ENCODE measurements at regions not wholly inside any gene's neighbourhood (a gene's known extent, or its start where the extent isn't known, plus 50 kb on each side); places are given as distances from the start of the nearest gene placed in this dataset.

- Histone ChIP-seq H3K4me1 (ENCODE audit: insufficient read depth, low read length) (no peaks in the 10 kb centered on the region), H3K36me3 (ENCODE audit: insufficient read depth, low read length) (no peaks in the 10 kb centered on the region), H3K9ac (ENCODE audit: low read length) (no peak overlapping the region), H2AFZ (ENCODE audit: low read depth, low read length) (no peak overlapping the region), H3K9me3 (ENCODE audit: insufficient read depth, low read depth, low read length) (no peaks in the 10 kb centered on the region), H4K20me1 (ENCODE audit: insufficient read depth, low read length) (no peaks in the 10 kb centered on the region), H3K27ac (ENCODE audit: low read depth, low read length) (no peak overlapping the region), H3K4me3 (ENCODE audit: insufficient read depth, low read depth, low read length) (no peak overlapping the region), H3K27me3 (ENCODE audit: insufficient read depth, low read length) (no peaks in the 10 kb centered on the region), H3K79me2 (ENCODE audit: insufficient read depth, low read length) (no peaks in the 10 kb centered on the region), H3K4me2 (ENCODE audit: low read length) (no peak overlapping the region)
- DNase-seq (ENCODE audit: low read depth) (no peak), FAIRE-seq (no peak)
- Mint-ChIP-seq H3K4me3 (ENCODE audit: unreplicated experiment) (no peak overlapping the region), H3K9me3 (ENCODE audit: unreplicated experiment) (no peaks in the 10 kb centered on the region), H3K27me3 (ENCODE audit: low read depth, unreplicated experiment) (no peaks in the 10 kb centered on the region), H3K36me3 (ENCODE audit: low read depth, unreplicated experiment) (no peaks in the 10 kb centered on the region), H3K4me1 (ENCODE audit: low read depth, unreplicated experiment) (no peaks in the 10 kb centered on the region), H3K27ac (ENCODE audit: unreplicated experiment) (no peak overlapping the region)
- TF ChIP-seq CTCF (IDR thresholded peaks at IDR 0.05; ENCODE audit: insufficient read depth, low read depth, low read length), result no peak
- TF ChIP-seq EZH2 (IDR thresholded peaks at IDR 0.05; ENCODE audit: insufficient read depth, low read length), result no peak
Measured at GRCh38 chr9:3629495-3629894, 103.7 kb upstream of the RFX3 start.

GRCh38 chr9:3628239-3628638 is 102.4 kb upstream of the RFX3 start:
- no peak overlapping the region for H3K4me3 ChIP-seq (ENCODE audit: insufficient read depth, low read depth, low read length)
- no peaks in the 10 kb centered on the region for H3K79me2 ChIP-seq (ENCODE audit: insufficient read depth, low read length)
- H3K4me2 ChIP-seq (ENCODE audit: low read length), result no peak overlapping the region
- H3K9ac ChIP-seq (ENCODE audit: low read length), result no peak overlapping the region
- Mint-ChIP-seq H3K27ac (ENCODE audit: unreplicated experiment) (no peak overlapping the region), H3K27me3 (ENCODE audit: low read depth, unreplicated experiment) (no peaks in the 10 kb centered on the region), H3K4me3 (ENCODE audit: unreplicated experiment) (no peak overlapping the region), H3K9me3 (ENCODE audit: unreplicated experiment) (no peaks in the 10 kb centered on the region), H3K36me3 (ENCODE audit: low read depth, unreplicated experiment) (no peaks in the 10 kb centered on the region), H3K4me1 (ENCODE audit: low read depth, unreplicated experiment) (no peaks in the 10 kb centered on the region)
- no peaks in the 10 kb centered on the region for H3K27me3 ChIP-seq (ENCODE audit: insufficient read depth, low read length)
- no peaks in the 10 kb centered on the region for H3K9me3 ChIP-seq (ENCODE audit: insufficient read depth, low read depth, low read length)
- H3K4me1 ChIP-seq (ENCODE audit: insufficient read depth, low read length), result no peaks in the 10 kb centered on the region
- FAIRE-seq, result no peak
- H3K27ac ChIP-seq (ENCODE audit: low read depth, low read length), result no peak overlapping the region
- no peaks in the 10 kb centered on the region for H4K20me1 ChIP-seq (ENCODE audit: insufficient read depth, low read length)
- no peak for TF ChIP-seq CTCF (IDR thresholded peaks at IDR 0.05; ENCODE audit: insufficient read depth, low read depth, low read length)
- TF ChIP-seq EZH2 (IDR thresholded peaks at IDR 0.05; ENCODE audit: insufficient read depth, low read length), result no peak
- no peak overlapping the region for H2AFZ ChIP-seq (ENCODE audit: low read depth, low read length)
- H3K36me3 ChIP-seq (ENCODE audit: insufficient read depth, low read length), result no peaks in the 10 kb centered on the region
- no peak for DNase-seq (ENCODE audit: low read depth)

GRCh38 chr9:3608011-3608410 is 82.2 kb upstream of the RFX3 start:
- no peak for FAIRE-seq
- no peak overlapping the region for H3K27ac Mint-ChIP-seq (ENCODE audit: unreplicated experiment)
- no peaks in the 10 kb centered on the region for H3K9me3 ChIP-seq (ENCODE audit: insufficient read depth, low read depth, low read length)

More at GRCh38 chr9:3608011-3608410, 82.2 kb upstream of the RFX3 start:
- no peaks in the 10 kb centered on the region for H3K9me3 Mint-ChIP-seq (ENCODE audit: unreplicated experiment)
- Histone ChIP-seq H3K27me3 (ENCODE audit: insufficient read depth, low read length) (no peaks in the 10 kb centered on the region), H3K4me1 (ENCODE audit: insufficient read depth, low read length) (no peaks in the 10 kb centered on the region), H2AFZ (ENCODE audit: low read depth, low read length) (no peak overlapping the region), H3K79me2 (ENCODE audit: insufficient read depth, low read length) (no peaks in the 10 kb centered on the region), H3K9ac (ENCODE audit: low read length) (no peak overlapping the region), H3K27ac (ENCODE audit: low read depth, low read length) (no peak overlapping the region), H3K4me3 (ENCODE audit: insufficient read depth, low read depth, low read length) (no peak overlapping the region), H3K4me2 (ENCODE audit: low read length) (no peak overlapping the region), H4K20me1 (ENCODE audit: insufficient read depth, low read length) (no peaks in the 10 kb centered on the region), H3K36me3 (ENCODE audit: insufficient read depth, low read length) (no peaks in the 10 kb centered on the region)
- DNase-seq (ENCODE audit: low read depth), result no peak
- H3K36me3 Mint-ChIP-seq (ENCODE audit: low read depth, unreplicated experiment), result no peaks in the 10 kb centered on the region
- H3K27me3 Mint-ChIP-seq (ENCODE audit: low read depth, unreplicated experiment), result no peaks in the 10 kb centered on the region
- H3K4me1 Mint-ChIP-seq (ENCODE audit: low read depth, unreplicated experiment), result no peaks in the 10 kb centered on the region
- no peak overlapping the region for H3K4me3 Mint-ChIP-seq (ENCODE audit: unreplicated experiment)
- no peak for TF ChIP-seq CTCF (IDR thresholded peaks at IDR 0.05; ENCODE audit: insufficient read depth, low read depth, low read length)
- TF ChIP-seq EZH2 (IDR thresholded peaks at IDR 0.05; ENCODE audit: insufficient read depth, low read length), result no peak

Data from astrocyte (in vitro differentiated cells and primary cell).